GM18870 (cell line): ENCODE measurements at regions not wholly inside any gene's neighbourhood (a gene's known extent, or its start where the extent isn't known, plus 50 kb on each side); places are given as distances from the start of the nearest gene placed in this dataset.

ENCODE experiments used
- ATAC-seq: cut with Tn5 transposase; IDR thresholded peaks from one replicate; pipeline ENCODE4 v1.9.1; 2021; ENCODE audit warnings: moderate library complexity; ENCODE audit not compliant: unreplicated experiment

DNA sequence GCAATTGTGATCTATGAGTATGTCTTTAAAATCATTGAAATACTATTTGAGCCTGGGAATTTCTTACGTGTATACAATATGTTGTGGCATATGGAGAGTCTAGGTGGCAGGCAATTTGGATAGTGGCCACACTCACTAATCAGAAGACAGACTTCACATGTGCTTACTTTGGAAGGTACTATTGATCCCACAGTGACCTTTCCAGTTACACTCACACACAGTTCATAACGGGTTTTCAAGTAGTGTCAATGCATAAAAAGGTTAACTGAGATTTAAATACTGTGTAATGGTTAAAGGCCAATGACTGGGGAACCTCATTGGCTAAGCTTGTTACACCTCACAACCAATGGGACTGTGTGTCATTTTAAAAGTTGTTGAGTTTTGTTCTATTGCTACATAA lies 783.2 kb downstream of the RPA4 start:
- ATAC-seq = no peak

DNA sequence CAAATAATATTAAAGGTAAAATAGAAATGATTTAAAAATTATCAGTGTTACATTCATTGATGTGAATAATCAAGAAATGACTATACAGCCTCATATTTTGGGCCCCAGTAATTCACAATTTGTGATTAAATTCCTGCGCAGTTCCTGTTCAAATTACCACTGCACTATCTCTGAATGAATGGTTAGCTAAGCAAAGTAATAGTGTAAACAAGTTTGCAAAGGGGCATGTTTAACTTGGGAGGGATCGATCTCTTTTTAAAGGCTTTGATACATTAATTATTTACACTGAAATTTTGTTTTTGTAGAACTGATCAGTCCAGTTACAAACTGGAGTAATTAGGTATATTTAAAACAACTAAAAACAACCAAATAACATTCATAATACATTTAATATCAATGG lies 784.4 kb downstream of the RPA4 start:
- ATAC-seq = no peak

DNA sequence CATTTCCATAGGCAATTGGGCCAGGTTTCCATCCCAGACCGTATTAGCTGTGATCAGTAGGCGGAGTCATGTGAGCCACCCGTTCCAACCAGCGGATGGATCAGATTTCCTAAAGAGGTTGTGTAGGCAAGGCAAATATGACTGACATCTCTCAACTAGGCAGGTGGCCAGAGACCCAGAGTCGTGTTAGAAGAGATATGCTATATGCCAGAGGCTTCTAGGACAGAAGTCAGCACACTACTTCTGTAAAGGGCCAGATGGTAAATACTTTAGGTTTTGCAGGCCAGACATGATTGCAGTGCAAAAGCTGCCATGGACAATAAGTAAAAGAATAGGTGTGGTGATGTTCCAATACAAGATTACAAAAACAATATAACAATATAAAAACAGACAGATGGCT lies 788.4 kb downstream of the RPA4 start:
- ATAC-seq = no peak

DNA sequence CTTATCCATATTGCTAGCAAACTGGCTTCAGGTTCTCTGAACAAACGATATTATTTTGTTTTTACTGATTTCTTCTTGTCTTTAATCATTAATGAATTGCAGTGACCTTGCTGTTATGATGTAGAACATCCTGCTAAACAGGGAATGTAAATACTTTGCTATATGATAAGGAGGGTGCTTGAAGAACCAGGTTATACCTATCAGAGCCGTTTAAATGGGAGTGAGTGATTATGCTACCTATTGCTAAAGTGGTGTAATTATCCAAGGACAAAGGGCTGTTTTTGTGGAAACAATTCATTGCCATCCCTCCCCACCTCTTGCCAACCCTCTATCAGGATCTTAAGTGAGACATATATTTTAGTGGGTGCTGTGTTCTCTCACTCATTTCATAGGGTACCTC lies 788.9 kb downstream of the RPA4 start:
- no peak for ATAC-seq

DNA sequence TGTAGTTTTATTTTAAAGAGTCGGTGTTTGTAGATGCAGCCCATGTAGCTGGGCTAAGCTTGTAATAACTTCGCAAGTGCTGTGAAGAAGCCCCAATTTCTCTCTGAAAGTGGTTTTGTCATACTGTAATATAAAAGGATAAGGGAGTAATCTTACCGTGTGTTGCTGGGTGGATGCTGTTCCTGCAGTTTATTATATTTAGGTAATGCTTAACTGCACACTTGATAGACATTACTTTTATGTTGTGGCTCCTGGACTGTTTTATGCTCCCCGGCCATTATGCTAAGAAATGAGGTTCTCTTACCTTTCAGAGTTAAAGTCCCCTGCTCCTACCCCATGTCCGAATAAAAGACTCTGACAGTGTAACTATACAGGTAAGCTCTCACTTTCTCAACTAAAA lies 789.4 kb downstream of the RPA4 start:
- no peak for ATAC-seq

DNA sequence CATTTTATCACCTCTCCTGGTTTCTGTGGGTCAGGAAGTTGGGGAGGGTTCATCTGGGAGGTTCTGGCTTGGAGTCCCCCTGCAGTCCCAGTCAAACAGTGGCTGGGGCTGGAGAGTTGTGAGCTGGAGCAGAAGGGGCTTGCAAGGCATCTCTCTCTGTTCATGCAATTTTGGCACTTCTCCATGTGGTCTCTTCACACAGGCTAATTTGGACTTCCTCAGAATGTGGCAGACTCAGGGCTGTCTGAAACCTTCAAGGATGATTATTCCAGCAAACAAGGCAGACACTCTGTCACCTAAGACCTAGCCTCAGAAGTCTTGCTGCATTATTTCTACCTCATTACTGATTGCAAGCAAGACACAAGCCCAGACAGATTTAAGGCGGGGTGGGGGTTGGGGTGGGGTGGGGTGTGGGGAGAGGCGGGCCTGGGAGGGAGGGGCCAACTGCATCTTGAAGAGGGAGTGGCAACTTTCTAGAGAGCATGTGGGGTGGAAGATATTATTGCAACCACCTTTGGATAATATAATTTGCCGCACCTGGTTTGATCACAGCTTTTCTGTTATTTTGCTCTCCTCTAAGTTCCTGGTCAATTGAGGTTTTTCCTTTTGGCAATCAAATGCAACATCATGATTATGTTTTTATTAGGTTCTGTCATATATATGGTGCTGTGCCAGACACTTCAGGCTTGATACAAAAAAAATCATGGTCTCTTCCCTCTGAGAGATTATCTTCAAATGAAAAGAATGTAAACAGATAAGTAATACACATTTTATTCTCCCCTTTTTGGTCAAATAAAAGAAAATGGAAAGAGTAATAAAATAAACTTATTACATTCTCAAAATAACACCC lies 799.5 kb downstream of the RPA4 start:
- no peak for ATAC-seq

DNA sequence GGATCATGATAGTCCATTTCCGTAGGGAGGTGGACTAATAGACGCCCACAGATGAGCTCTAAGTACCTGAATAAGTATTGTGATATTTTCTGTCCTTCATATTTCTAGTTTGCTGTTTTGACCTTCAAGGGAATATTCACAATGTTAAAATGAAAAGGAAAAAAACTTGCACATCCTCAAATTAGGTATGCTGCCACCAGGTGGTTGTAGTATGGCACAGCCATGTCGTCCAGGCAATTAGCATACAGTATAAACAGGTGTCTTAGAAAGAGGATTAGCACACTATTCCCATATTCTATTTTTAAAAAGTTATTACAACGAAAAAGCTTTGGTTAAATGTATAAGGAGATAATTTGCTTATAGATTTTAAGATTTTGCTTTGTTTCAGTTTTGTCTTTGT lies 802.0 kb downstream of the RPA4 start:
- ATAC-seq = no peak

DNA sequence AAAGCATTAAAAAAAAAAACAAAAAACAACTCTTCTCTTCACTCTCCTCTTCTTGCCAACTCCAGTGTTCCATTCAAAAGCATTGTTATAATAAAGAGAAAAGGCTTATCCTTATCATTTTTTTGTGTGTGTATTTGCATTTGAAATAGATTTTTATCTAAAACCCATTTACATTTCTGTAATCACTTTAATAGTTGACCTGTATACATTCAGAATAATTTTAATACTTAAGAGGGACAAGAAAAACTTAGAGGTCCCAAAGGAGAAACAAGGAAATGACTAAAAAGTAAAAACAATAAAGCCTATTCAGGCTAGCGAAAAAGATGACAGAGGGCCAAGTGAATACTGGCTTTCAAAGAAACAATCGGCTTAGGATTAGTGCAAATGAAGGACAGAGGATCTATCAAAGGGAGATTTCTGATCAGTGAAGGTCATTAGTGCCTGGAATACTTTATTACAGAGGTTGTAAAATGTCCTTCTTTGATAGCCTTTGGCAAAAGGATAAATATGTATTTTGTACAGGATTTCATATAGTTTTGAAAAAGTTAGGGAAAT lies 808.3 kb downstream of the RPA4 start:
- no peak for ATAC-seq

DNA sequence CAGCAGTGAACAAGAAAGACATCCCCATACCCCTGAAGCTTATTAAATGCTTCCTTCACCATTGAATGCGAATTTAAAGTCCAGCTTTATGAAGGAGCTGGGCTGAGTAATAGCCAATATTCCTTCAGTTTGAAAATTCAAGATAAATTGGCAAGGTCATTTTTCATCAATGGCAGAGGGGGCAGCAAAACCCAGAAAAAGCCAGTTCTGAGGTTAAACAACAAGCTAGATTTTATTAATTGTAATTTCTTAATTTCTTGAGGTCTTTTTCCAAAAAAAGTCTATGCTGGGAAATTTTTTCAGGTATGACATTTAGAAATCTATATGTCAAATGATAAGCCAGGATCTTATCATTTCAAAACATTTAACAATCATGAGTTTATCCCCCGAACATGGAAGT lies 808.9 kb downstream of the RPA4 start:
- ATAC-seq = no peak

DNA sequence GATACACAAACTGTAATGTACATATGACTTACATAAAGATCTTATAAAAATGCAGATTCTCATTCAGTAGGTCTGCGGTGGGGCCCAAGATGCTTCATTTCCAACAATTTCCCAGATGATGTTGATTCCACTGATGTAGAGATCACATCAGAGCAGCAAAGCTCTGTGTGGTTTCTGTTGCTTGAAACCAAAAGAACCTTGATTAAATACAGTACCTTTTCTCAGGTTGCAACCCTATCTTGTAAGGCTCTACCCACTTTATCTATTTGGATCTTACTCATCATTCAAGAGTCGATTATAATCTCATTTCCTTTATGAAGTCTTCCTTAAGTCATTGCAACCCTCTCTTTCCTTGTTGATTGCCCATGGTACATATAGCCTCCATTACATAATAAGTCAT lies 816.8 kb downstream of the RPA4 start:
- ATAC-seq = no peak

DNA sequence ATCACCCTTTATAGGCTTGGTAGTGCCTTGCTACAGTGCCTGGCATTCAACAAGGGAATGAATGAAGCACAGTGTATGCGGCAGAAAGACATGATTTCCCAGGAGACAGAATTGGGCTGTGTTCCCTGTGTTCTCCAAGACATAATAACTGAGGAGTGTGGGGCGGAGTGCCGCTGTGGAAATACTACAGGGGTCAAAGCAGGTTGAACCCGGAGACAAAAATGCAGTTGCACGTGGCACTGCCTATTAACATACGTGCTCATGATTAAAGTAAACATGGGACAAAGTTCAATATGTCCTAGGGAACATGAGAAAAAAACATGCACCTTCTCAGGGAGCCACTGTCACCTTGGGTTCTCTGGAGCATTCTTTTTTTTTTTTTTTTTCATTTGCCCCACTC lies 820.8 kb downstream of the RPA4 start:
- ATAC-seq = no peak

DNA sequence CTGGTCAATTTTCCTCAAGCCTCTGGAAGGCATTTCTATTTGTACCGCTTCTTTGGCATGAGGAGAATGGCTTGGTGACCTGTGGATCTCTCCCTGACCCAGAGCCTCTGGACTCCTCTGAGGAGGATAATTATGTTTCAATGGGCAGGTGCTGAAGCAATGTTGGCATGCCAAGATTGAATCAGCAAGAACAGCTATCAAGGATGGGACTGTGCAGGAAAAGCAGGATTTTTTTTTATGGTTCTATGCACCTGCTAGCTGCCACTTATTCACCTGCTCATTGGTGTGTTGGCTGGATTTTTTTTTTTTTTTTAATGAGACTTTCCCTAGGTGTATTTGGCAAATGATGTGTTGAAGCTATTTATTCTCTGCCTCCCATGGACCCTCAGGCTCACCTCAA lies 821.2 kb downstream of the RPA4 start:
- ATAC-seq = no peak

DNA sequence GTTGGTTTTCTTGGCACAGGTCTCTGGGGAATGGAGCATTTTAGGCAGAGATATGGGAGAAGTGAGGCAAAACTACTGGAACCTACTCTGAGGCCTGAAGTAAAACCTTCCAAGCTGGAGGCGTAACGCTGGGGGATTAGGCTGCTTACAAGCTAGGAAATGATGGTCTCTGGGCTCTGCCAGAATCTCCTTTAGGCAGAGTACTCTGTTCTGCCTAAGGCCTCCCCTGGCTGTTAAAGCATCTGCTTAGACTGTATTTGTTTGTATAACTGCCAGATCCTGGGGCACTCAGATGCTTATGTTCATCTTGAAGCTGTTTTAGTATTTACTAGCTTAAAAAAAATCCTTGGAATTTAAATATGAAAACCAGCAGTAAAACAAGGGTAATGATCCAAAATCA lies 822.2 kb downstream of the RPA4 start:
- no peak for ATAC-seq

DNA sequence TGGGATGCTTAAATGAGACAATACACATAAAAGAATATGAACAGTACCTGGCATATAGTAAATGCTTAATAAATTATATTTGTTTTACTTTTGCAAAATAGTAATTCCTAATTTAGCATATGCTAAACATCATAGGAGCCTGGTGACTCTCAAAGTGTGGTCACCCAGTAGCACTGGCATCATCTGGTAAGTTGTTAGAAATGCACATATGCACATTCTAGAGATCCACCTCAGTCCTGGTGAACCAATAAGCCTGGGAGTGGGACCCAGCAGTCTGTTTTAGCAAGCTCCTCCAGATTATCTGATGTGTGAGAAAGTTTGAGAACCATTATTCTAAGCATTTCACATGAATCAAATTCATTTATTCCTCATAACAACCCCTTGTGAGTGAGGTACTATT lies 830.4 kb downstream of the RPA4 start:
- ATAC-seq = no peak

DNA sequence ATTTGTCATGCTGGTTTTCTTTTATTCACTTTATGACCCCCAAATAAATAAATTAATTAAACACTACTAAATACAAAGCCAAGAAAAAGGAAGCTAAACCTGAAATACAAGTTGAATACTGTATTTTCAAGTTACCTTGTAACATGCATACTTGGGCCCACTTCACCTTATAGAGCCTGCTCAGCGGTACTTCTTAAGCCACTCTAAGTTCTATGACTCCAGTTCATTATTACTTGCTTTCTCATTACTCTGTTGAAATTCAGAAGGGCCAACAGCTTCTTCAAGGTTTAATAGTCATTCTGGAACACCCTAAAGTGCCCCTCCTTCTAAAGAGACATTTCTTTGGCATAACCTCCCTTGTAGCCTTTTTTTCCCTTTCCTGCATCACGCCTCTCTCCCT lies 844.5 kb downstream of the RPA4 start:
- ATAC-seq = no peak

DNA sequence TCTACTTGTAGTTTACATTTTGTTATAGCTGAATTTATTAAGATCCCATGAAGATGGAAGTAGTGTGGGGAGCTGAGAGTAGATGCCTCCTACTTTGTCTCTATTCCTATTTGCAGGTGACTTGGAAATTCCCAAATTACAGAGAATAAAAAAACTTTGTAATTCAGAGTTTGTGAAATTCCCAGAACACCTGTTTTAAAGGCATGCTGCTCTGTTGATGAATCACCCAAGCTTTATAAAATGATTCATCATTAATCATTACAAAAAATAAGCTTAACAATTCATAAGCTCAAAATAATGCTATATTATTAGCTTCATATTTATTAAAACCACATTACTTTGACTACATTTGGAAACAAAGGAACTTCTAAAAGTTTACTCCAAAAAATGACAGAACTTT lies 856.3 kb downstream of the RPA4 start:
- no peak for ATAC-seq

DNA sequence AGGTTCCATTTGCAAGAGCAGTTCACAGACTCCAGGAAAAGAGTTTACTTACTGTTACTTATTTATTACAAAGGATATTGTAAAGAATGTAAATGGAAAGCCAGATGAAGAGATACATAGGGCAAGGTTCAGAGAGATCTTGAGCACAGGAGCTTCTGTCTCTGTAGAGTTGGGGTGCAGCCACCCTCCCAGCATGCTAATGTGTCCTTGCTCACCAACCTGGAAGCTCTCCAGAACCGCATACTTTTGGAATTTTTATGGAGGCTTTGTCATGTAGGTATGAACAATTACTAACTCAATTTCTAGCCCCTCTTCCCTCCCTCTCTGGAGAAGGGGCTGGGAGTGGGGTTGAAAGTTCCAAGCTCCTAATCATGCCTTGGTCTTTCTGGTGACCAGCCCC lies 857.2 kb downstream of the RPA4 start:
- no peak for ATAC-seq

DNA sequence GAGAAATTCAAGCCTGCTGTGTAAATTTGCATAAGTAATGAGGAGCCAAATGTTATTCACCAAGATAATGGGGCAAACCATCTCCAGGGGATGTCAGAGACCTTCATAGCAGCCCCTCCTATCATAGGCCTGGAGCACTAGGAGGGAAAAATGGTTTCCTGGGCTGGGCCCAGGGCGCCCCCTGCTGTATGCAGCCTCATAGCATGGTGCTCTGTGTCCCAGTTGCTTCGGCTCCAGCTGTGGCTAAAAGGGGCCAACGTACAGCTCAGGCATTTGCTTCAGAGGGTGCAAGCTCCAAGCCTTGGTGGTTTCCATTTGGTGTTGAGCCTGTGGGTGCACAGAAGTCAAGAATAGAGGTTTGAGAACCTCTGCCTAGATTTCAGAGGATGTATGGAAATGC lies 859.3 kb downstream of the RPA4 start:
- no peak for ATAC-seq

DNA sequence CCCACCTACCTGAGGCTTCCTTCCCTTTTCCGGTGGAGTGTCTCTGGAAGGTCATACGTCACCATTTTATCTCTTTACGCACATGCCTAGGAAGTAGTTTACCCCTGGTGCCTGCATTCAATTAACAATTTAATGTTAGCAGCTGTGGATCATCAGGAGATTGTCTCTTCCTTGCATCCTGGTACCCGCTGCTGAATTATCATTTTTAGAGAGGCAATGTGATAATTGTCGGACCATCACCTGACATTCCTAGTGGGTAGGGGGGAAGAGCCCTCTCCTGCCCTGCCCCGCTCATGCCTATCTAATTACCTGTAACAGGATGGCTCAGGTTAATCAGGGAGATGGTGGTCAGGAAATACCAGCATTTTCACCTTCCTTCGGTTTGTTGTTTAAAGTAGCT lies 863.6 kb downstream of the RPA4 start:
- no peak for ATAC-seq

DNA sequence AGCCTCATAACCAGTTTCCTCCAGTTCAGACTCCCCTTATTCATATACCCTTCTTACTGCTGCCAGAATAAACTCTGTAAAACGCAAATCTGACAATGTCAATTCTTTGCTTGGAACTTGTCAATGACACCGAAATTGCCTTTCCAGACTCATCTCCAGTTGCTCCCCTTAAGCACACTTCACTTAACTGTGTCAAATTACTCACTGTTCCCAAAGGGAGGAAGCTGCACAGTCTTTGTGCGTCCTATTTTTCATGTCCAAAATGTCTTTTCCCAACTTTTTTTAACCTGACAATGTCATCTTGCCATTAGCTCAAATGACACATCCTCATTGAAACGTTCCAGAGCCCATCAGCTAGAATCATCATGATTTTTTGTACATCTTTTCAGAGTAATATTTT lies 867.3 kb downstream of the RPA4 start:
- no peak for ATAC-seq

DNA sequence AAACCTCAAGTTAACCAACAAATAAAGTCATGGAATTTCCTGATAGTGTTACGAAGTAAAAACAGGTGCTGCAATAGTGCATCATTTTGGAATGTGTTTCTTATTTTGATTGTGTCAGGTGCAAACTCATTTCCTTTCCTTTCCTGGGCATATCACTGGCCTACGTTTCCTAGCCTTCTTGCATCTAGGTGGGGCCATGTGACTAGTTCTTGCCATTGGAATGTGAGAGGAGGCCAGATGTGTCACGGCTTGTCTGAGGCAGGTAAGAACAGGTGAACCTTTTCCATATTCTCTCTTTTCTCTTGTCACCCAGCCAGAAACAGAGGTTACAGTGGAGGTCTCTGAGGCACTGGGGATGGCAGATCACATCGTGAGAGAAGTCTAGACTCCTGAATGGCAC lies 868.0 kb downstream of the RPA4 start:
- ATAC-seq = no peak

DNA sequence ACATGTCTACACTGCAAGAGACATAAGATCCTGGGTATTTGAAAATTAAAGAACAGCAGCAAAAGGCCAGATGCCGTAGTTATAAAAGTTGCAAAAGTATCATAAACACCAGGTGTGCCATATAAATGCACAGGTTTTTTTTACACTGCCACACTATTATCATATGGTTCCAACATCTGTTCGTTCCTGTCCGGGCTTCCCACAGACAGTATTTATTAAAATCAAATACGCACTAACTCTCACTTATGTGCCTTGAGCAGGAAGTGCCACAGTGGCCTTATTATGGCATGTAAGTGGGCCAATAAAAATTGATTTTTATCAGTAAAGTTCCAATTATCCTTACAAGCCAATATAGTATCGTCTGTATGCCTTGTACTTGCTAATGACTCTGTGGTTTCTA lies 873.2 kb downstream of the RPA4 start:
- no peak for ATAC-seq

DNA sequence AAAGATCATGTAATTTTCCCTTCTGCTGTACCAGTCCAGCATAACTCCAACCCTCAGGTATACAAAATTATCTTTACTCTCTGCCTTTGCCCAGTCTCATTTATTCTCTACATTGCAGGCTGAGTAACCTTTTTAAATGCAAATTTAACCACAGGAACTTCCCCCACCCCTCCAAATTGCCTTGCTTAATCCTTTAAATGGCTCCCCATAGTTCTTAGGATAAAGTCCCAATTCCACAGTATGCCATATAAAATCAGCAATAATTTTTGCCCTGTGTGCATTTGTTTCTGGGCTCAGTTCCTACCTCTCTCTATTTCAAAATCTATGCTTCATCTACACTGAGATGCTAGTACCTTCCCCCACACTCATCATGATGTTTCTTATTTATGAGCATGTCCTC lies 879.7 kb downstream of the RPA4 start:
- ATAC-seq = no peak
